ENCODE measurements at regions not wholly inside any gene's neighbourhood (a gene's known extent, or its start where the extent isn't known, plus 50 kb on each side); places are given as distances from the start of the nearest gene placed in this dataset.

- intact Hi-C loops (cut with DNase I) = loop anchor here (10.0 kb wide), 2 partner anchors 322 to 332 kb away; no protein-coding TSS in a partner anchor
These were observed 222.6 kb upstream of the GLRA1 start for GRCh38 chr5:152147286-152147685.

GRCh38 chr5:152146566-152146965 lies 221.9 kb upstream of the GLRA1 start:
- Histone ChIP-seq H3K9me3 (replicated peaks in 1 of 3) (no peaks in the 10 kb centered on the region), H3K4me3 (no peak overlapping the region), H3K27ac (no peak overlapping the region), H3K36me3 (replicated peaks in 1 of 2) (no peaks in the 10 kb centered on the region), H3K27me3 (no peaks in the 10 kb centered on the region), H3K4me1 (replicated peaks in 1 of 2) (no peaks in the 10 kb centered on the region)
- TF ChIP-seq, protein P1, sequence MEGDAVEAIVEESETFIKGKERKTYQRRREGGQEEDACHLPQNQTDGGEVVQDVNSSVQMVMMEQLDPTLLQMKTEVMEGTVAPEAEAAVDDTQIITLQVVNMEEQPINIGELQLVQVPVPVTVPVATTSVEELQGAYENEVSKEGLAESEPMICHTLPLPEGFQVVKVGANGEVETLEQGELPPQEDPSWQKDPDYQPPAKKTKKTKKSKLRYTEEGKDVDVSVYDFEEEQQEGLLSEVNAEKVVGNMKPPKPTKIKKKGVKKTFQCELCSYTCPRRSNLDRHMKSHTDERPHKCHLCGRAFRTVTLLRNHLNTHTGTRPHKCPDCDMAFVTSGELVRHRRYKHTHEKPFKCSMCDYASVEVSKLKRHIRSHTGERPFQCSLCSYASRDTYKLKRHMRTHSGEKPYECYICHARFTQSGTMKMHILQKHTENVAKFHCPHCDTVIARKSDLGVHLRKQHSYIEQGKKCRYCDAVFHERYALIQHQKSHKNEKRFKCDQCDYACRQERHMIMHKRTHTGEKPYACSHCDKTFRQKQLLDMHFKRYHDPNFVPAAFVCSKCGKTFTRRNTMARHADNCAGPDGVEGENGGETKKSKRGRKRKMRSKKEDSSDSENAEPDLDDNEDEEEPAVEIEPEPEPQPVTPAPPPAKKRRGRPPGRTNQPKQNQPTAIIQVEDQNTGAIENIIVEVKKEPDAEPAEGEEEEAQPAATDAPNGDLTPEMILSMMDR (IDR thresholded peaks at IDR 0.05) = no peak
- TF ChIP-seq POLR2A (IDR thresholded peaks at IDR 0.05) = no peak
- DNase-seq = no peak
- 84 to 91% (median 87%) methylated on average over 8 of the region's 8 CpGs for WGBS, 4 donors
- intact Hi-C loops (cut with DNase I) = loop anchor here (10.0 kb wide), 2 partner anchors 322 to 332 kb away; no protein-coding TSS in a partner anchor

More at GRCh38 chr5:152147286-152147685, 222.6 kb upstream of the GLRA1 start:
- no peak overlapping the region for H3K4me3 ChIP-seq
- TF ChIP-seq POLR2A (IDR thresholded peaks at IDR 0.05) = no peak
- TF ChIP-seq, protein P1 (IDR thresholded peaks at IDR 0.05) = no peak
- no peaks in the 10 kb centered on the region for H3K9me3 ChIP-seq (replicated peaks in 1 of 3)
- H3K27ac ChIP-seq = no peak overlapping the region
- H3K27me3 ChIP-seq = no peaks in the 10 kb centered on the region
- no peaks in the 10 kb centered on the region for H3K36me3 ChIP-seq (replicated peaks in 1 of 2)
- DNase-seq = no peak
- H3K4me1 ChIP-seq (replicated peaks in 1 of 2) = no peaks in the 10 kb centered on the region

GRCh38 chr5:152144556-152144955 lies 219.9 kb upstream of the GLRA1 start:
- intact Hi-C loops (cut with DNase I) = loop anchor here (10.0 kb wide), 2 partner anchors 320 to 330 kb away; no protein-coding TSS in a partner anchor
- WGBS, 4 donors = 80 to 90% (median 89%) methylated on average over 2 of the region's 2 CpGs
- TF ChIP-seq POLR2A (IDR thresholded peaks at IDR 0.05) = no peak
- TF ChIP-seq, protein P1 (IDR thresholded peaks at IDR 0.05) = no peak

DNA sequence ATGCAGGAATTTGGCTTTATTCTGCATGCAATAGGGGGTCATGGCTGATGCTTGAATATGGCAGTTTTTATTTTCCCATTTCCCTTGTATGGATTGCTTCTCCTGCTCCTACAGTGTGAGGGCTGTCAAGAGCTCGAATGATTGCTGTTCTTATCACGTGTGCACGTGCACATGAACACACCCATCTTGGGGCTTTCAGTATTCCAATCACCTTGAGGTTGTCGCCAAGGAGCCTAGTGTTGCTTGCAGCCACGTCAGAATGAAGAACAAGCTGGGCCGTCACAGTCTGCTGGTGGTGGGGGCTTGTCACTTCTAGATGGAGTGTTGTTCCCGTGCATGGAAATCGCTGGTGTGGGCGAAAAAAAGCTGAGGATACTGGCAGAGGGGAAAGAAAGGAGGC lies 219.4 kb upstream of the GLRA1 start:
- intact Hi-C loops (cut with DNase I) = loop anchor here (10.0 kb wide), 2 partner anchors 319 to 329 kb away; no protein-coding TSS in a partner anchor
- H3K4me1 ChIP-seq (replicated peaks in 1 of 2) = no peaks in the 10 kb centered on the region
- H3K36me3 ChIP-seq (replicated peaks in 1 of 2) = no peaks in the 10 kb centered on the region
- WGBS, 4 donors = 73 to 81% (median 75%) methylated on average over 9 of the region's 9 CpGs
- no peak for DNase-seq
- H3K4me3 ChIP-seq = no peak overlapping the region
- no peak overlapping the region for H3K27ac ChIP-seq
- no peak for TF ChIP-seq POLR2A (IDR thresholded peaks at IDR 0.05)
- TF ChIP-seq, protein P1 (IDR thresholded peaks at IDR 0.05) = no peak
- no peaks in the 10 kb centered on the region for H3K9me3 ChIP-seq (replicated peaks in 1 of 3)
- H3K27me3 ChIP-seq = no peaks in the 10 kb centered on the region

More at GRCh38 chr5:152144556-152144955, 219.9 kb upstream of the GLRA1 start:
- Histone ChIP-seq H3K4me1 (replicated peaks in 1 of 2) (no peaks in the 10 kb centered on the region), H3K36me3 (replicated peaks in 1 of 2) (no peaks in the 10 kb centered on the region), H3K4me3 (no peak overlapping the region), H3K27ac (no peak overlapping the region), H3K27me3 (no peaks in the 10 kb centered on the region), H3K9me3 (replicated peaks in 1 of 3) (no peaks in the 10 kb centered on the region)
- DNase-seq = no peak

Measured in adrenal gland (tissue), 9 donors.